Upper lobe of left lung (tissue), 4 donors: ENCODE measurements at regions not wholly inside any gene's neighbourhood (a gene's known extent, or its start where the extent isn't known, plus 50 kb on each side); places are given as distances from the start of the nearest gene placed in this dataset.

Experiments used
- POLR2A ChIP-seq, 4 donors: fragments of 450-650 bp; IDR thresholded peaks; one replicate each; pipeline ENCODE4 v1.5.1; 2016 to 2017; ENCODE audit warnings: antibody characterized with exemption in 4 of 4, mild to moderate bottlenecking in 2 of 4
- POLR2AphosphoS5 ChIP-seq, 2 donors: sonication (generic); formaldehyde crosslinking; IDR thresholded peaks; one replicate each; pipeline ENCODE4 v1.5.1; 2017; ENCODE audit warnings: antibody characterized with exemption in 2 of 2
- TF ChIP-seq, protein P1 (sequence below), 6 experiments: fragments of 450-650 bp in 4 of 6; fragments of 200-600 bp in 2 of 6; sonication (generic) in 2 of 6; IDR thresholded peaks; one replicate each; pipeline ENCODE4 v1.5.1; 2016 to 2019; ENCODE audit warnings: antibody characterized with exemption in 6 of 6

DNA sequence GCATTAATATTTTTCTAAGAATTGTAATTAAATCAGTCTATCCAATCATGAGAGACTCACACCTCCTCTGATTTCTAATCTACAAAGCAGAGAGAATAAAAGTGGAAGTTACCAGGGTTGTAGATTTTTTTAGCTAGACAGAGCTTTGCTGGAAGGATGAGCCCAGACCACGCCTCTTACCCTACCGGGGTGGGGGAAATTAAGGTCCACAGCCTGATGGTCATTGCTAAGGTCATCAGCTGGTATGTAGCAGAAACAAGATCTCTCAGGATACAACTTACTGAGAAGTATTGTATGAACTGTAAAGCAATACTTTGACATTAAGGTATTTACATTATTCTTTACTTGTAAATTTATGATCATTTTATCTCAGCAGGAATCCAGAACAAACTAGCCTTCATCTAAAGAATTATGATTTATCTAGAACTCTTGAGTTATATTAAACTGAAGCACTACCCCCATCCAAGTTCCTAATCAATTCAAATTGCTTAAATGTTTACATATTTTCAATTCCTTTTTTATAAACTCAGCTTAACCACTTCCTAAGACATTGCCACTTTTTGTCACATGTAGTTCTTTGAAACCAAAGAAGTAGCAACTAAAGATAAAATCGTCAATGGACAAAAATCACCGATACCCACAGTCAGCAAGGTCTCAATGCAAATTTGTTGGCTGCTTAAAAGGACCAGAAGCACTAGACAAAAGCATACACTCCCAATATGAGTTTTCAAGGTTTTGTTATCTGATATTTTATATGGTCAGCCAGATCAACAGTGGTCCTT, 225.8 kb upstream of the DAPK1 start:
- TF ChIP-seq, protein P1, sequence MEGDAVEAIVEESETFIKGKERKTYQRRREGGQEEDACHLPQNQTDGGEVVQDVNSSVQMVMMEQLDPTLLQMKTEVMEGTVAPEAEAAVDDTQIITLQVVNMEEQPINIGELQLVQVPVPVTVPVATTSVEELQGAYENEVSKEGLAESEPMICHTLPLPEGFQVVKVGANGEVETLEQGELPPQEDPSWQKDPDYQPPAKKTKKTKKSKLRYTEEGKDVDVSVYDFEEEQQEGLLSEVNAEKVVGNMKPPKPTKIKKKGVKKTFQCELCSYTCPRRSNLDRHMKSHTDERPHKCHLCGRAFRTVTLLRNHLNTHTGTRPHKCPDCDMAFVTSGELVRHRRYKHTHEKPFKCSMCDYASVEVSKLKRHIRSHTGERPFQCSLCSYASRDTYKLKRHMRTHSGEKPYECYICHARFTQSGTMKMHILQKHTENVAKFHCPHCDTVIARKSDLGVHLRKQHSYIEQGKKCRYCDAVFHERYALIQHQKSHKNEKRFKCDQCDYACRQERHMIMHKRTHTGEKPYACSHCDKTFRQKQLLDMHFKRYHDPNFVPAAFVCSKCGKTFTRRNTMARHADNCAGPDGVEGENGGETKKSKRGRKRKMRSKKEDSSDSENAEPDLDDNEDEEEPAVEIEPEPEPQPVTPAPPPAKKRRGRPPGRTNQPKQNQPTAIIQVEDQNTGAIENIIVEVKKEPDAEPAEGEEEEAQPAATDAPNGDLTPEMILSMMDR (IDR thresholded peaks at IDR 0.05), result no peak
- TF ChIP-seq POLR2AphosphoS5 (IDR thresholded peaks at IDR 0.05) (no peak), POLR2A (IDR thresholded peaks at IDR 0.05) (no peak)
